ENCODE measurements at regions not wholly inside any gene's neighbourhood (a gene's known extent, or its start where the extent isn't known, plus 50 kb on each side); places are given as distances from the start of the nearest gene placed in this dataset.

GRCh38 chr16:51641191-51641765 is 490.2 kb upstream of the SALL1 start:
- Histone ChIP-seq H3K36me3 (ENCODE audit: control insufficient read depth, insufficient read depth, low read length) (no peaks in the 10 kb centered on the region), H4K5ac (ENCODE audit: low read depth, low read length) (no peak overlapping the region), H3K4me1 (ENCODE audit: control insufficient read depth, insufficient read depth, low read length) (no peaks in the 10 kb centered on the region), H2AK5ac (ENCODE audit: low read depth, low read length) (no peak overlapping the region), H3K27ac (ENCODE audit: insufficient read depth, low read length) (no peak overlapping the region), H3K9me1 (ENCODE audit: insufficient read depth, low read length) (0 out of 2 replicates have a peak, but pooled peaks cover 3% of the 10 kb centered on the region), H2BK20ac (ENCODE audit: low read depth, low read length) (no peak overlapping the region), H3K56ac (ENCODE audit: extremely low read depth, insufficient read depth, low read length) (no peak overlapping the region), H3K4ac (ENCODE audit: low read depth, low read length) (no peak overlapping the region), H2BK120ac (ENCODE audit: low read depth, low read length) (no peak overlapping the region), H3K4me2 (ENCODE audit: low read depth, low read length) (no peak overlapping the region), H3K9ac (ENCODE audit: low read depth, low read length) (no peak overlapping the region), H3K9me3 (ENCODE audit: control insufficient read depth, insufficient read depth, low read length) (no peaks in the 10 kb centered on the region), H4K8ac (ENCODE audit: low read depth in 2 of 2, low read length in 2 of 2) (no peak overlapping the region), H3K27me3 (ENCODE audit: control insufficient read depth, insufficient read depth, low read length) (no peaks in the 10 kb centered on the region), H4K20me1 (ENCODE audit: insufficient read depth, low read length) (no peaks in the 10 kb centered on the region), H3K79me1 (ENCODE audit: low read depth in 1 of 2, low read length in 2 of 2) (no peaks in the 10 kb centered on the region), H2BK5ac (ENCODE audit: low read depth, low read length, poor library complexity, severe bottlenecking) (no peak overlapping the region), H2BK15ac (ENCODE audit: low read depth, low read length) (no peak overlapping the region), H3K23ac (ENCODE audit: low read depth, low read length) (no peak overlapping the region), H2AFZ (replicated peaks; ENCODE audit: low read length, poor library complexity) (no peak overlapping the region), H4K91ac (ENCODE audit: insufficient read depth, low read depth, low read length) (no peak overlapping the region), H3K14ac (replicated peaks; ENCODE audit: low read depth, low read length) (no peak overlapping the region), H3K18ac (ENCODE audit: low read depth, low read length) (no peak overlapping the region), H2AK9ac (replicated peaks; ENCODE audit: low read depth, low read length, poor library complexity) (no peak overlapping the region), H3K4me3 (ENCODE audit: insufficient read depth, low read depth, low read length) (no peak overlapping the region)
- DNase-seq (no peak), ATAC-seq (ENCODE audit: low read depth) (no peak)
- ChIA-PET CTCF (no interaction called here), POLR2A (ENCODE audit: unreplicated experiment) (no interaction called here)
- in situ Hi-C loops (cut with MboI; ENCODE audit: low sequenced_read_pairs) (no loop called here), dilution Hi-C loops (cut with HindIII; ENCODE audit: low sequenced_read_pairs, unreplicated experiment) (no loop called here), intact Hi-C loops (cut with micrococcal nuclease) (no loop called here)
- WGBS, 2 experiments (ENCODE audit: extremely low coverage in 2 of 2, insufficient read length in 1 of 2) = no CpG with 5 or more reads among the region's 3 CpGs
- no TSS peak for BruUV-seq (replicated peaks)
- TF ChIP-seq MAFK (IDR thresholded peaks at IDR 0.05; ENCODE audit: low read depth, low read length) (no peak), FOS (IDR thresholded peaks at IDR 0.05; ENCODE audit: low read depth, low read length) (no peak), CEBPB (IDR thresholded peaks at IDR 0.05; ENCODE audit: low read depth, low read length) (no peak), CHD1 (IDR thresholded peaks at IDR 0.05; ENCODE audit: low read depth, low read length) (no peak), MXI1 (IDR thresholded peaks at IDR 0.05; ENCODE audit: borderline replicate concordance, low read depth, low read length) (no peak), CTCF (conservative IDR thresholded peaks at IDR 0.05; ENCODE audit: low read depth, low read length) (no peak)

All from IMR-90 (cell line).